HCT116 (cell line): ENCODE measurements at regions not wholly inside any gene's neighbourhood (a gene's known extent, or its start where the extent isn't known, plus 50 kb on each side); places are given as distances from the start of the nearest gene placed in this dataset.
"Not testable (repeated sequence)": the region's sequence is repeated elsewhere in the genome, so short reads cannot be mapped to it uniquely, and the experiment has no call there.

Source experiments
- ATAC-seq: fragments of 200-7000 bp; cut with Tn5 transposase; 2 replicates; pipeline ENCODE4 v1.9.1; 2020; ENCODE audit warnings: mild to moderate bottlenecking, moderate library complexity
- BruUV-seq: library from RNA; stranded (reverse); fragments of 400-500 nt; replicated peaks from 2 replicates; lab custom pipeline; 2021; lab: Mats Ljungman, UMichigan
- CTCF ChIA-PET: fragments of 300-600 bp; sonication (Branson Sonifier 250); formaldehyde crosslinking; loops from one replicate; lab custom pipeline; 2021; ENCODE audit warnings: antibody characterized with exemption; lab: Charles Lee
- POLR2A ChIA-PET: fragments of 300-600, 350-600 bp; sonication (Branson Sonifier 250); formaldehyde crosslinking; loops from one replicate; lab custom pipeline; 2021; ENCODE audit warnings: antibody characterized with exemption; lab: Charles Lee
- RAD21 ChIA-PET, 2 experiments: fragments of 300-600 bp; sonication (Branson Sonifier 250); formaldehyde crosslinking; loops; one replicate each; lab custom pipeline; 2023; ENCODE audit warnings: low total read pairs in 2 of 2; ENCODE audit not compliant: uncharacterized antibody in 2 of 2, unreplicated experiment in 2 of 2, low non-redundant PET in 1 of 2; lab: Charles Lee
- DNase-seq: peaks from one replicate; pipeline ENCODE4 v3.0.0-alpha.2; 2010; ENCODE audit warnings: low read depth, low spot score
- H2AFZ ChIP-seq: fragments of 200-600 bp; shearing (Covaris generic), sonication (generic); 2 replicates; pipeline ENCODE4 v1.6.1; 2017; ENCODE audit warnings: low read depth, mixed run types, mixed read lengths, antibody characterized with exemption, low read length; ENCODE audit not compliant: poor library complexity, severe bottlenecking
- H3K27ac ChIP-seq: 2 replicates; pipeline ENCODE4 v1.5.1; 2012; ENCODE audit warnings: low read depth, low read length
- H3K27me3 ChIP-seq: fragments of 200-600 bp; sonication (generic); 2 replicates; pipeline ENCODE4 v1.6.1; 2016; ENCODE audit warnings: mixed run types, low read length, mixed read lengths; ENCODE audit not compliant: insufficient read depth
- H3K36me3 ChIP-seq, 2 experiments: fragments of 200-500 bp in 1 of 2; fragments of 200-600 bp in 1 of 2; sonication (Bioruptor generic) in 1 of 2; sonication (generic) in 1 of 2; 2 replicates each; pipeline versions ENCODE4 v1.5.1 to v1.6.1; 2014 to 2016; ENCODE audit warnings: low read length in 2 of 2, inconsistent platforms in 1 of 2, mixed read lengths in 1 of 2, mixed run types in 1 of 2; ENCODE audit not compliant: insufficient read depth in 2 of 2, control insufficient read depth in 1 of 2
- H3K4me1 ChIP-seq, 2 experiments: fragments of 200-600 bp in 1 of 2; sonication (generic) in 1 of 2; 2 replicates each; pipeline versions ENCODE4 v1.5.1 to v1.6.1; 2012 to 2017; ENCODE audit warnings: low read length in 2 of 2, inconsistent platforms in 1 of 2, mild to moderate bottlenecking in 1 of 2, mixed read lengths in 1 of 2, mixed run types in 1 of 2, moderate library complexity in 1 of 2; ENCODE audit not compliant: insufficient read depth in 2 of 2, control insufficient read depth in 1 of 2
- H3K4me2 ChIP-seq: fragments of 200-600 bp; sonication (generic); 2 replicates; pipeline ENCODE4 v1.6.1; 2017; ENCODE audit warnings: mixed run types, low read length, mixed read lengths
- H3K4me3 ChIP-seq, 2 experiments: fragments of 200-600 bp in 1 of 2; sonication (generic) in 1 of 2; replicated peaks in 1 of 2; 2 replicates each; pipeline ENCODE4 v1.5.1; 2011 to 2016; ENCODE audit warnings: low read length in 2 of 2, control low read depth in 1 of 2, low read depth in 1 of 2, mild to moderate bottlenecking in 1 of 2, mixed read lengths in 1 of 2, mixed run types in 1 of 2
- H3K79me2 ChIP-seq: fragments of 200-600 bp; sonication (generic); 2 replicates; pipeline ENCODE4 v1.6.1; 2017; ENCODE audit warnings: mild to moderate bottlenecking, mixed run types, low read length, moderate library complexity, mixed read lengths; ENCODE audit not compliant: insufficient read depth
- H3K9ac ChIP-seq: fragments of 200-600 bp; sonication (generic); 2 replicates; pipeline ENCODE4 v1.6.1; 2016; ENCODE audit warnings: low read length, mixed read lengths
- H3K9me2 ChIP-seq: fragments of 200-600 bp; sonication (generic), shearing (Covaris generic); 2 replicates; pipeline ENCODE4 v1.6.1; 2017; ENCODE audit warnings: mixed run types, mild to moderate bottlenecking, moderate library complexity; ENCODE audit not compliant: insufficient read depth
- H3K9me3 ChIP-seq, 2 experiments: fragments of 200-500 bp in 1 of 2; fragments of 200-600 bp in 1 of 2; sonication (Bioruptor generic) in 1 of 2; sonication (generic) in 1 of 2; 2 replicates each; pipeline ENCODE4 v1.6.1; 2014 to 2017; ENCODE audit warnings: low read length in 2 of 2, mixed read lengths in 2 of 2, inconsistent platforms in 1 of 2, low read depth in 1 of 2, mild to moderate bottlenecking in 1 of 2, mixed run types in 1 of 2, moderate library complexity in 1 of 2; ENCODE audit not compliant: control insufficient read depth in 1 of 2, insufficient read depth in 1 of 2
- H4K20me1 ChIP-seq: fragments of 200-600 bp; sonication (generic), shearing (Covaris generic); 2 replicates; pipeline ENCODE4 v1.6.1; 2017; ENCODE audit warnings: mixed run types, mild to moderate bottlenecking, moderate library complexity; ENCODE audit not compliant: insufficient read depth
- CEBPB ChIP-seq: IDR thresholded peaks from 2 replicates; pipeline ENCODE4 v1.6.1; 2012; ENCODE audit warnings: low read depth
- ELF1 ChIP-seq: IDR thresholded peaks from 2 replicates; pipeline ENCODE4 v1.6.1; 2012; ENCODE audit warnings: low read depth, borderline replicate concordance
- FOSL1 ChIP-seq: IDR thresholded peaks from 2 replicates; pipeline ENCODE4 v1.6.1; 2012; ENCODE audit warnings: low read depth
- MAX ChIP-seq: IDR thresholded peaks from 2 replicates; pipeline ENCODE4 v1.6.1; 2012
- POLR2A ChIP-seq: IDR thresholded peaks from 2 replicates; pipeline ENCODE4 v1.7.0; 2011; ENCODE audit warnings: borderline replicate concordance; ENCODE audit not compliant: insufficient read depth, insufficient read length; ENCODE audit errors: extremely low read depth
- SP1 ChIP-seq: IDR thresholded peaks from 2 replicates; pipeline ENCODE4 v1.6.1; 2012; ENCODE audit warnings: low read depth
- YY1 ChIP-seq: IDR thresholded peaks from 2 replicates; pipeline ENCODE4 v1.6.1; 2011; ENCODE audit warnings: low read length, low read depth, moderate library complexity, mild to moderate bottlenecking; ENCODE audit not compliant: insufficient replicate concordance; ENCODE audit errors: extremely low read depth
- ZBTB33 ChIP-seq: IDR thresholded peaks from 2 replicates; pipeline ENCODE4 v1.6.1; 2011; ENCODE audit warnings: mild to moderate bottlenecking, low read length, moderate library complexity; ENCODE audit not compliant: insufficient replicate concordance; ENCODE audit errors: extremely low read depth
- intact Hi-C: fragments of 100-400 bp; cut with micrococcal nuclease; formaldehyde crosslinking; loops from 2 replicates; pipeline ENCODE4 v1.10.0; 2022
- TF ChIP-seq, protein P1 (sequence below): IDR thresholded peaks from 2 replicates; pipeline ENCODE4 v1.6.1; 2012; ENCODE audit warnings: low read depth

- H3K9ac ChIP-seq, ATAC-seq, BruUV-seq, POLR2A ChIA-PET, H2AFZ ChIP-seq, H3K4me2 ChIP-seq, H3K9me3 ChIP-seq, H3K27me3 ChIP-seq, DNase-seq, H3K36me3 ChIP-seq, CTCF ChIA-PET, H3K79me2 ChIP-seq, H4K20me1 ChIP-seq, H3K4me3 ChIP-seq, H3K4me1 ChIP-seq, RAD21 ChIA-PET, H3K27ac ChIP-seq, H3K9me2 ChIP-seq, intact Hi-C loops: not testable (repeated sequence)
Observed at GRCh38 chr4:79559398-79559797, 151.4 kb upstream of the GK2 start.

DNA sequence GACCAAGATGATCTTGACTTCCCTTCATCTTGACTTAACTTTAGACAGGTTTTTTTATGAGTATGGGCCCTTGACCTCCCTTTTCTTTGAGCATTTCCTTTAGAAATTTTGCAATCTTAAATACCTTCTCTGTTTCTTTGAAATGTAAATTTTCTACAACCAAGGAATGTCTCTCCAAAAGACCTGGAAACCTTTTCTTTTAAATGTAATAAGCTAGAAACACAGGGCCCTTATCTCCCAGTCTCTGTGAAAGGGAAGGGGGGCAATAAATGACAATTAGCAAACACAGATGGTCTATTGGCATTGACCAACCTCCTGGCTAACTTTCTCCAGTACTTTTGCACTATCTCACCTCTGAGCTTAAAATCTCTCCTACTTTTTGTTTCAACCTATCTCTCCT, 144.3 kb upstream of the GK2 start:
- no peak overlapping the region for H2AFZ ChIP-seq
- H3K9me2 ChIP-seq: no peaks in the 10 kb centered on the region
- DNase-seq (no peak), ATAC-seq (no peak)
- H3K27me3 ChIP-seq: 0 out of 2 replicates have a peak, but pooled peaks cover 6% of the 10 kb centered on the region
- no peaks in the 10 kb centered on the region for H3K9me3 ChIP-seq
- intact Hi-C loops: no loop called here
- RAD21 ChIA-PET: no interaction called here
- CTCF ChIA-PET: no interaction called here
- no TSS peak for BruUV-seq
- no peaks in the 10 kb centered on the region for H3K36me3 ChIP-seq
- H4K20me1 ChIP-seq: no peaks in the 10 kb centered on the region
- TF ChIP-seq, protein P1, sequence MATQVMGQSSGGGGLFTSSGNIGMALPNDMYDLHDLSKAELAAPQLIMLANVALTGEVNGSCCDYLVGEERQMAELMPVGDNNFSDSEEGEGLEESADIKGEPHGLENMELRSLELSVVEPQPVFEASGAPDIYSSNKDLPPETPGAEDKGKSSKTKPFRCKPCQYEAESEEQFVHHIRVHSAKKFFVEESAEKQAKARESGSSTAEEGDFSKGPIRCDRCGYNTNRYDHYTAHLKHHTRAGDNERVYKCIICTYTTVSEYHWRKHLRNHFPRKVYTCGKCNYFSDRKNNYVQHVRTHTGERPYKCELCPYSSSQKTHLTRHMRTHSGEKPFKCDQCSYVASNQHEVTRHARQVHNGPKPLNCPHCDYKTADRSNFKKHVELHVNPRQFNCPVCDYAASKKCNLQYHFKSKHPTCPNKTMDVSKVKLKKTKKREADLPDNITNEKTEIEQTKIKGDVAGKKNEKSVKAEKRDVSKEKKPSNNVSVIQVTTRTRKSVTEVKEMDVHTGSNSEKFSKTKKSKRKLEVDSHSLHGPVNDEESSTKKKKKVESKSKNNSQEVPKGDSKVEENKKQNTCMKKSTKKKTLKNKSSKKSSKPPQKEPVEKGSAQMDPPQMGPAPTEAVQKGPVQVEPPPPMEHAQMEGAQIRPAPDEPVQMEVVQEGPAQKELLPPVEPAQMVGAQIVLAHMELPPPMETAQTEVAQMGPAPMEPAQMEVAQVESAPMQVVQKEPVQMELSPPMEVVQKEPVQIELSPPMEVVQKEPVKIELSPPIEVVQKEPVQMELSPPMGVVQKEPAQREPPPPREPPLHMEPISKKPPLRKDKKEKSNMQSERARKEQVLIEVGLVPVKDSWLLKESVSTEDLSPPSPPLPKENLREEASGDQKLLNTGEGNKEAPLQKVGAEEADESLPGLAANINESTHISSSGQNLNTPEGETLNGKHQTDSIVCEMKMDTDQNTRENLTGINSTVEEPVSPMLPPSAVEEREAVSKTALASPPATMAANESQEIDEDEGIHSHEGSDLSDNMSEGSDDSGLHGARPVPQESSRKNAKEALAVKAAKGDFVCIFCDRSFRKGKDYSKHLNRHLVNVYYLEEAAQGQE: no peak
- no peak for TF ChIP-seq MAX
- no peak for TF ChIP-seq YY1
- no peak for TF ChIP-seq ELF1
- TF ChIP-seq FOSL1: no peak
- no peak for TF ChIP-seq SP1
- no peak for TF ChIP-seq CEBPB
- TF ChIP-seq ZBTB33: no peak
- TF ChIP-seq POLR2A: no peak
- TF ChIP-seq, all 23 proteins: peak for 0
- Histone ChIP-seq H3K4me2 (no peak overlapping the region), H3K27ac (no peak overlapping the region), H3K9ac (no peak overlapping the region), H3K79me2 (no peaks in the 10 kb centered on the region), H3K4me3 (no peak overlapping the region), H3K4me1 (no peaks in the 10 kb centered on the region)
- POLR2A ChIA-PET: no interaction called here
